AG04449 (cell line): ENCODE measurements at regions not wholly inside any gene's neighbourhood (a gene's known extent, or its start where the extent isn't known, plus 50 kb on each side); places are given as distances from the start of the nearest gene placed in this dataset.

Experiments
- CTCF ChIA-PET: fragments of 350-600 bp; formaldehyde crosslinking; extraction: SDS; loops from one replicate; lab custom pipeline; 2021; ENCODE audit warnings: antibody characterized with exemption; lab: Yijun Ruan, JAX
- POLR2A ChIA-PET: fragments of 400-600, 350-600 bp; formaldehyde crosslinking; extraction: SDS; loops from one replicate; lab custom pipeline; 2020; ENCODE audit warnings: antibody characterized with exemption, inconsistent platforms; lab: Yijun Ruan, JAX
- DNase-seq: peaks from one replicate; pipeline ENCODE4 v3.0.0-alpha.2; 2010; ENCODE audit warnings: low read depth, low spot score
- H3K4me3 ChIP-seq: 2 replicates; pipeline ENCODE4 v1.5.1; 2011; ENCODE audit warnings: low read depth, mild to moderate bottlenecking, control low read depth, low read length
- TF ChIP-seq, protein P1 (sequence below): IDR thresholded peaks from one replicate; pipeline ENCODE4 v1.5.1; 2011; ENCODE audit warnings: mild to moderate bottlenecking, moderate library complexity, low read length, control low read depth, inconsistent platforms; ENCODE audit not compliant: insufficient read depth; ENCODE audit errors: missing control alignments

- ChIA-PET CTCF (no interaction called here), POLR2A (no interaction called here)
- no peak overlapping the region for H3K4me3 ChIP-seq
- TF ChIP-seq, protein P1, sequence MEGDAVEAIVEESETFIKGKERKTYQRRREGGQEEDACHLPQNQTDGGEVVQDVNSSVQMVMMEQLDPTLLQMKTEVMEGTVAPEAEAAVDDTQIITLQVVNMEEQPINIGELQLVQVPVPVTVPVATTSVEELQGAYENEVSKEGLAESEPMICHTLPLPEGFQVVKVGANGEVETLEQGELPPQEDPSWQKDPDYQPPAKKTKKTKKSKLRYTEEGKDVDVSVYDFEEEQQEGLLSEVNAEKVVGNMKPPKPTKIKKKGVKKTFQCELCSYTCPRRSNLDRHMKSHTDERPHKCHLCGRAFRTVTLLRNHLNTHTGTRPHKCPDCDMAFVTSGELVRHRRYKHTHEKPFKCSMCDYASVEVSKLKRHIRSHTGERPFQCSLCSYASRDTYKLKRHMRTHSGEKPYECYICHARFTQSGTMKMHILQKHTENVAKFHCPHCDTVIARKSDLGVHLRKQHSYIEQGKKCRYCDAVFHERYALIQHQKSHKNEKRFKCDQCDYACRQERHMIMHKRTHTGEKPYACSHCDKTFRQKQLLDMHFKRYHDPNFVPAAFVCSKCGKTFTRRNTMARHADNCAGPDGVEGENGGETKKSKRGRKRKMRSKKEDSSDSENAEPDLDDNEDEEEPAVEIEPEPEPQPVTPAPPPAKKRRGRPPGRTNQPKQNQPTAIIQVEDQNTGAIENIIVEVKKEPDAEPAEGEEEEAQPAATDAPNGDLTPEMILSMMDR, result no peak
- DNase-seq, result no peak
These were observed 207.4 kb upstream of the NRIP1 start for GRCh38 chr21:15272171-15272570.

DNA sequence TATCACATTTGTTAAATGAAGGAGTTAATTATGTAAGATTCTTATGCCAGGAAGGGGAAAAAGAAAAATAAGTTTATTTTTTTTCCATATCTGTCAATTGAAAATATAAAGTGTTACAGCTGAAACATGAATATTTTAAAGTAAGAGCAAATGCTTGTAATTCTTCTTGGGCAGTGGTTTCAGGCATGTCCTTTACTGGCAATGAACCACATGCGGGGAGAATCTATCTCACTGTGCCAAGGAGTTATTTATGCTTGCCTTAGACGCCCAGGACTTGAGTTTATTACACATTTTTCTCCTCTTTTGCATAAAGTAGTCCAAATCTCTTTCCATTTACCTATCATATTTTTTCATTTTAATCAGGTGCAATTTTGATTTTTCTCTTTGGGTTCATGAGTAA, 207.8 kb upstream of the NRIP1 start:
- no peak for DNase-seq
- TF ChIP-seq, protein P1, result no peak
- CTCF ChIA-PET, result no interaction called here

DNA sequence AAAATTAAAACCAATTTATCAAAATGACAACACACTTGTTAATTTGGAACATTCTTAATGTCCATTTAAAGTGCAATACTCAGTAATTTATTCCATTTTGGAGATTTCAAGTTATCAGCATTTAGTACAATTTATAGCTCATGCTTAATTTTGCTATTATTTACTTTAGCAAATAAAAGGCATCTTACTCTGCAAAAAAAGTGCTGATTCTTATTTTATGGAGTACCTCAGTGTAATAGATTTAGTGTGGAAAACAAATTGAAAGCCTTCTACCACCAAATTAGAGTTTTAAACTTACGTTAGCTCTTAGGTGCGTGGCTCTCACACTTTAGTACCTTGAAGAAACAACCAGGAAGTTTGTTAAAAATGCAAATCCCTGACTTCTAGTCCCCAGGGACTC, 208.4 kb upstream of the NRIP1 start:
- H3K4me3 ChIP-seq, result no peak overlapping the region
- no peak for DNase-seq
- TF ChIP-seq, protein P1, result no peak
- POLR2A ChIA-PET, result no interaction called here
- CTCF ChIA-PET, result no interaction called here

More for the DNA sequence above, 207.8 kb upstream of the NRIP1 start:
- POLR2A ChIA-PET, result no interaction called here
- no peak overlapping the region for H3K4me3 ChIP-seq

DNA sequence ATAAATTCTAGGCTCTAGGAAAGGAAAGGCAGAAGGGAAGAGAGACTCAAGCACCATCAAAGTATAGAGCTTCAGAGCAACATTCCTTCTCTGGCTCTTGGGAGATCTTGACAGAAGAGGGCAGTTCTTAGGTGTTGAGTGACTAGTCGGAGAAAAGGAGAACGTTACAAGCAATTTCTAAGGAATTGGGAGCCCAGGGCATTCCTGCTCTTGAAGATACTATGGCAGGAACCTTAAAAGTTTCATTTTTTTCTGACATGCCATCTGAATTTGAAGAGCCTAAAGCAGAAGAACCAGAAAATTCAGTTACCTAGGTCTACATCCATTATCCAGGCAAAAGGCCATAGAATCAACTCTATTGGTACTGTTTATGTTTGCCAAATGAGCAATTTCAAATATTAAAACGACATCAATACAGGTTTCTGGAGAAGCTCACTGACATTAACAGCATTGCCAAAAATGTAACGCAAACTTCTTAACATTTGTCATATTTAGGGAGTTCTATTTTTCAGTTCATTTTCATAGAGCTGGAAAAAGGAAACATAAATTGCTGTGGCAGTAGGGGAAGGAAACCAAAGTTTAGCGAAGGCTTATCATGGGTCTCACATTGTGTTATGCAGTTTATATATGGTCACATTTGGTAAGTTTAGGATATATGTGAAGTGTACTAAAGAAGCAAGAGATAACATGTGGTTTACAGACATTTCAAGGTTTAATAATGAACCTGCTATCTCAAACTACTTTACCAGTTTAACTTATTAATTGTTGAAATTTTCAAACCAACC, 210.1 kb upstream of the NRIP1 start:
- POLR2A ChIA-PET, result no interaction called here
- no peak overlapping the region for H3K4me3 ChIP-seq
- DNase-seq, result no peak
- TF ChIP-seq, protein P1, result no peak
- CTCF ChIA-PET, result no interaction called here

DNA sequence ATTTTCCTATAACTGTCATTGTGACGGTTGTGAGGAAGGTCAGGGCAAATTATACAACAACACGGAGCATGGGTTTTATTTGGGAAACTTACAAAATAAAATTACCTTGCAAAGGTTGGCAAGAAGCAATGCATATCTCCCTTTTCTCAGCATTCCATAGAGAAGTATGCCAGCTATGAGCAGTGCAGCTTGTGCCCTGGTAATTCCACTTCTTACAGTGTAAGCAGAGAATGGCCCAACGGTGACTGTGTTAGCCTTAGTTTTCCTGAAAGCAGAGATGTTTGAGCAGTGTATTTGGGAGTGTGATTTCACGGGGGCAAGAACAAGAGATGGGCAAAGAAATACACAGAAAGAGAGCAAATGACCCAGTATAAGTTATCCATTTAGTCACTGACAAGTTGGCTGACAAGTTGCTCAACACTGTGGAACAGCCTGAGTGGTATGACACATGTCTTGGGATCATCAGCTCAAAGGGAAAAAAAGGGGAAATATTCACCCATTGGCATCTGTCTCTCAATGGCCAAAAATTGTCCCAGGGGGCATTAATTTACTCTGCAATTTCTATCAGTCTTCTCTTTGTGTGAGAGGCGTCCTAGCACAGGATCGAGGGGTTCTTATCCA, 210.9 kb upstream of the NRIP1 start:
- DNase-seq, result no peak
- no peak overlapping the region for H3K4me3 ChIP-seq
- ChIA-PET CTCF (no interaction called here), POLR2A (no interaction called here)
- TF ChIP-seq, protein P1, result no peak

- no peak overlapping the region for H3K4me3 ChIP-seq
- CTCF ChIA-PET, result no interaction called here
- no peak for DNase-seq
- POLR2A ChIA-PET, result no interaction called here
- TF ChIP-seq, protein P1, result no peak
These were observed 211.4 kb upstream of the NRIP1 start for GRCh38 chr21:15276243-15276642.
